HUDEP-2 (cell line): ENCODE measurements at regions not wholly inside any gene's neighbourhood (a gene's known extent, or its start where the extent isn't known, plus 50 kb on each side); places are given as distances from the start of the nearest gene placed in this dataset.

Experiments
- DNase-seq, 76 experiments: peaks; one replicate each; lab custom pipeline; 2025; ENCODE audit not compliant: unreplicated experiment in 76 of 76; lab: John Stamatoyannopoulos, UW

- no peak for DNase-seq
Observed at GRCh38 chr1:93013145-93014065, 52.1 kb upstream of the DIPK1A start.

GRCh38 chr1:93014168-93014567 lies 52.9 kb upstream of the DIPK1A start:
- DNase-seq, result no peak

GRCh38 chr1:93015590-93015989 lies 54.3 kb upstream of the DIPK1A start:
- DNase-seq, result no peak

GRCh38 chr1:93016171-93016570 lies 54.9 kb upstream of the DIPK1A start:
- DNase-seq, result no peak

GRCh38 chr1:93021539-93022134 lies 57.4 kb upstream of the MTF2 start:
- DNase-seq, result peak in 26 of 76 experiments; percentile 5 to 63 (median 28)

- DNase-seq, result no peak
Observed at GRCh38 chr1:93022580-93022979, 56.5 kb upstream of the MTF2 start.

GRCh38 chr1:93023281-93023680 lies 55.8 kb upstream of the MTF2 start:
- DNase-seq, result no peak

- DNase-seq, result no peak
Observed at GRCh38 chr1:93025572-93025971, 53.5 kb upstream of the MTF2 start.

- no peak for DNase-seq
Observed at GRCh38 chr1:93028542-93028941, 50.5 kb upstream of the MTF2 start.
